ENCODE measurements at regions not wholly inside any gene's neighbourhood (a gene's known extent, or its start where the extent isn't known, plus 50 kb on each side); places are given as distances from the start of the nearest gene placed in this dataset.
"Not testable (repeated sequence)": the region's sequence is repeated elsewhere in the genome, so short reads cannot be mapped to it uniquely, and the experiment has no call there.

GRCh38 chr15:20288800-20289537, 252.6 kb downstream of the GOLGA6L6 start:
- H3K4me3 Mint-ChIP-seq; H3K4me1 Mint-ChIP-seq (ENCODE audit: low read depth); H3K27ac Mint-ChIP-seq; DNase-seq (ENCODE audit: low spot score); H3K27me3 Mint-ChIP-seq (ENCODE audit: low read depth); H3K9me3 Mint-ChIP-seq; H3K36me3 Mint-ChIP-seq (ENCODE audit: low read depth): not testable (repeated sequence)

DNA sequence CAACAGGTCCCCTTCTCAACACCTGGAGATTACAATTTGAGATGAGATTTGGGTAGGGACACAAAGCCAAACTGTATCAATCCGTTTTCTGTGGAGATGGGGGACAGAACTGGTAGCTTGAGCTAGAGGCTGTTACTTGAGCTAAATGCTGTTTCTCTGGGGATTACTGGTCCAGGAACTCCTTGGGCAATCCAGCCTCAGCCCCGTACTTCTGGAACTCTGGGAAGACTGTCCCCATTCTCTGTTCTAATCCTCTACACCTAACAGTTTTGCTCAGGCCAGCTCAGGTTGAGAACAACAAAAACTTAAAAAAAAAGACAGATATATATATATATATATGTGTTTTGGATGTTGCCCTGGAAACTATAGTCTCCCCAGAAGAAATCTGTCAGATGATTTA, 255.0 kb downstream of the GOLGA6L6 start:
- DNase-seq (ENCODE audit: low spot score); H3K27ac Mint-ChIP-seq; H3K27me3 Mint-ChIP-seq (ENCODE audit: low read depth); H3K4me1 Mint-ChIP-seq (ENCODE audit: low read depth); H3K4me3 Mint-ChIP-seq; H3K9me3 Mint-ChIP-seq; H3K36me3 Mint-ChIP-seq (ENCODE audit: low read depth): not testable (repeated sequence)

DNA sequence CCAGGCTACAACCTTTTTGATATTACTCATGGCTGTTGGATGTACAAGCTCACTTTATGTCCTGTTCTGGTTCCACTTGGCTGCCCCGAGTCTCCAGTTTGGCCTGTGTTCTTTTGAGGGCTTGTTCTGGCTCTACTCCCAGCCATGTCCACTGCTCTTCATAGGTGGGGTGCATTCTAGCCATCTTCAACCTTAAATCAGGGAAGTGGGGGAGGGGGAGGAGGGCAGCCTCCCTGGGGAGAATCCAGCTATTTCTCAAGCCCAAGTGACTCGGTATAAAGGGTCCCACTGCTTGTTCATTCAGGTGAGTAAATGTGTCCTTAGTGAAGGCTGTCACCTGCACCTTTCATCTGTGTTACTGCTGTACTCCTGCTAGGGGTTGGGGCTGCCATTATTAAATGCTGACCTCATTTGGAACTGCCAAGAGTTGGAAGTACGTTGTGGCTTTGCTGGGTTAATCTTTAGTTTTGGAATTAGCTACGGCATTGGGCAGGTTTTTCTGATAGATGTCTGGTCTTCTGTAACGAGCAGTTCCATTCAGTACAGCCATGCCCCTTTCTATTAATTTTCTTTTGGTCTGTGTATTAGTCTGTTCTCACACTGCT, 255.8 kb downstream of the GOLGA6L6 start:
- H3K9me3 Mint-ChIP-seq; H3K4me1 Mint-ChIP-seq (ENCODE audit: low read depth); H3K27me3 Mint-ChIP-seq (ENCODE audit: low read depth); H3K4me3 Mint-ChIP-seq; H3K27ac Mint-ChIP-seq; DNase-seq (ENCODE audit: low spot score); H3K36me3 Mint-ChIP-seq (ENCODE audit: low read depth): not testable (repeated sequence)

DNA sequence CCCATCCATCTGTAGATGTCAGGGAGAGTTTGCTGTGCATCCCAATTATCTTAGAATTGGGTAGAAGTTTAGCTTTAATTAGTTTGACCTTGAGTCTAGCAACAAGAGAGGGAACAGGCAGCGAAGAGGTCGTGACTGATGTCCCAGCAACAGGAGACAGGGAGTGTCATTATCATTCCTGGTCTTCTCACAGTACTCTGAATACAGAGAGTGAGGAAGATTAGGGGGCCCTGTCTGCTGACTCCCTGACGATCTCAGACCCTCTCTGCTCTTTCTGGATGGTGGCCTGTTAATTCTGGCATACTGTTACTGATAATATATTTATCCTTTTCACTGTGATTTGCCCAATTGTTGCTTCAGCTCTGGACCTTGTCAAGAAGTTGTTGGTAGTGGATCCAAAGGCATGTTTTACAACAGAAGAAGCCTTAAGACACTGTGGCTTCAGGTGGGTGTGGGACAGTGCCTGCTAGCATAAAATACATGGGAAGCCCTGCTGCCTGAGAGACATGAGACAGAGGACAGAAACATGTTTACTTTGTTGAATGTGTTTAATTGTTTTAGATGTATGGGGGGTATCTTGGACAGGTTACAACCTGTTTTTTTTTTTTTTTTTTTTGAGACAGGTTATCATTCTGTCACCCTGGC, 256.6 kb downstream of the GOLGA6L6 start:
- not testable (repeated sequence) for H3K9me3 Mint-ChIP-seq; H3K4me3 Mint-ChIP-seq; H3K27me3 Mint-ChIP-seq (ENCODE audit: low read depth); H3K27ac Mint-ChIP-seq; H3K4me1 Mint-ChIP-seq (ENCODE audit: low read depth); DNase-seq (ENCODE audit: low spot score); H3K36me3 Mint-ChIP-seq (ENCODE audit: low read depth)

- not testable (repeated sequence) for H3K27me3 Mint-ChIP-seq (ENCODE audit: low read depth); H3K9me3 Mint-ChIP-seq; H3K27ac Mint-ChIP-seq; H3K4me3 Mint-ChIP-seq; H3K4me1 Mint-ChIP-seq (ENCODE audit: low read depth); H3K36me3 Mint-ChIP-seq (ENCODE audit: low read depth); DNase-seq (ENCODE audit: low spot score)
These were observed 257.9 kb downstream of the GOLGA6L6 start for GRCh38 chr15:20283651-20284050.

DNA sequence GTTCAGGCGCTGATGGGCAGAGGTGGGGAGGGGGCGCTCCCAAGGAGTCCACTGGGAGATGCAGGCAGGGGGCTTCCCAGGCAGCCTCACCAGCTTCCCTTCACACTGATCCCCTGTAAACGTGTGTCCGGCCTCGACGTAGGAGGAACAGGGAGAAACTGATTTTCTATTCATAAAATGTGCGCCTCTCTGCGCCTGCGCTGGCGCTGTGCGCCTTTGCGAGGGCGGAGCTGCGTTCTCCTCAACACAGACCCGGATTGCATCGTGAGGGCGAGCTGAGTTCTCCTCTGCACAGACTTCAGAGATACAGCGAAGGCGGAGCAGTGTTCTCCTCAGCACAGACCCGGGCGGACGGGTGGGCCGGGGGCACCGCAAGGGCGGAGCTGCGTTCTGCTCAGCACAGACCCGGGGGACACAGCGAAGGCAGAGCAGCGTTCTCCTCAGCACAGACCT, 259.1 kb downstream of the GOLGA6L6 start:
- not testable (repeated sequence) for H3K4me3 Mint-ChIP-seq; DNase-seq (ENCODE audit: low spot score); H3K27ac Mint-ChIP-seq; H3K9me3 Mint-ChIP-seq; H3K27me3 Mint-ChIP-seq (ENCODE audit: low read depth); H3K4me1 Mint-ChIP-seq (ENCODE audit: low read depth); H3K36me3 Mint-ChIP-seq (ENCODE audit: low read depth)

DNA sequence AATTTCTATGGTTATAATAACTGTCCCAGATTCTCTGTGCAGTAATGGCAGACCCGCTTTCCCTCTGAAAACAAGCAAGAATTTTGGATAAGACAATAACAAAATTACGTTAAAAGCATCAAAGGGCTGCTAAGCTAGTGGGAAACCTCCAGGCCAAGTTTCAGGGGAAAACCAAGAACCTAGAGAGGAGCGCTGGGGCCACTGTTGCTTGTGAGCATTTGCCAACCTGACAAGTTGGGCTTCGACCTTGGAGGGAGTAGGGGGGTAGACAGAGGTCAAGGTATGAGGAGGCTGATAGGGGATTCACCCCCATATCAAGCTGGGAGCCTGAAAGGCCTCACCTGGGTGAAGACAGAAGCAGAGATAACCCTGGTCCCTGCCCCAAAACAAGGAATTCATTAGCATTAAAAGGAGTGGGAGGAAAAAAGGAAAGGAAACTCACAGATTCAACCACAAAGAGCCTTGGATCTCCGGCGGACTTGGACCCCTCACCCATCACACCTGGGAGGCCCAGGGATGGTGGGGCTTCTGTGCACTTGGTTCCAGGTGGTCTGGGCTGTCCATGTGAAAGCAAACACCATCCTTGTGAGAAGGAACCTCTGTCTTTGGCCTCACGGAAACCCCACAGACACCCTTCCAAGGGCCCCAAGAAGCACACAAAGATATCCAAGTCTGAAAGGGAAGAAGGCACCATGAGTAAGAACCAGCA, 259.9 kb downstream of the GOLGA6L6 start:
- not testable (repeated sequence) for H3K27me3 Mint-ChIP-seq (ENCODE audit: low read depth); H3K4me3 Mint-ChIP-seq; H3K9me3 Mint-ChIP-seq; H3K27ac Mint-ChIP-seq; H3K4me1 Mint-ChIP-seq (ENCODE audit: low read depth); DNase-seq (ENCODE audit: low spot score); H3K36me3 Mint-ChIP-seq (ENCODE audit: low read depth)

GRCh38 chr15:20280933-20281463, 260.6 kb downstream of the GOLGA6L6 start:
- no peak overlapping the region for H3K27ac Mint-ChIP-seq
- no peaks in the 10 kb centered on the region for H3K9me3 Mint-ChIP-seq
- DNase-seq (ENCODE audit: low spot score), result no peak
- H3K36me3 Mint-ChIP-seq (ENCODE audit: low read depth), result no peaks in the 10 kb centered on the region
- H3K4me1 Mint-ChIP-seq (ENCODE audit: low read depth), result no peaks in the 10 kb centered on the region
- no peak overlapping the region for H3K4me3 Mint-ChIP-seq
- no peaks in the 10 kb centered on the region for H3K27me3 Mint-ChIP-seq (ENCODE audit: low read depth)

GRCh38 chr15:20280141-20280932, 261.3 kb downstream of the GOLGA6L6 start:
- not testable (repeated sequence) for H3K27me3 Mint-ChIP-seq (ENCODE audit: low read depth); H3K36me3 Mint-ChIP-seq (ENCODE audit: low read depth); DNase-seq (ENCODE audit: low spot score); H3K27ac Mint-ChIP-seq; H3K4me1 Mint-ChIP-seq (ENCODE audit: low read depth); H3K9me3 Mint-ChIP-seq; H3K4me3 Mint-ChIP-seq

- H3K9me3 Mint-ChIP-seq; H3K4me1 Mint-ChIP-seq (ENCODE audit: low read depth); H3K4me3 Mint-ChIP-seq; H3K27ac Mint-ChIP-seq; H3K36me3 Mint-ChIP-seq (ENCODE audit: low read depth); DNase-seq (ENCODE audit: low spot score); H3K27me3 Mint-ChIP-seq (ENCODE audit: low read depth): not testable (repeated sequence)
These were observed 262.5 kb downstream of the GOLGA6L6 start for GRCh38 chr15:20279056-20279455.

- H3K4me1 Mint-ChIP-seq (ENCODE audit: low read depth); H3K4me3 Mint-ChIP-seq; H3K36me3 Mint-ChIP-seq (ENCODE audit: low read depth); H3K27ac Mint-ChIP-seq; H3K9me3 Mint-ChIP-seq; DNase-seq (ENCODE audit: low spot score); H3K27me3 Mint-ChIP-seq (ENCODE audit: low read depth): not testable (repeated sequence)
These were observed 263.2 kb downstream of the GOLGA6L6 start for GRCh38 chr15:20278376-20278775.

DNA sequence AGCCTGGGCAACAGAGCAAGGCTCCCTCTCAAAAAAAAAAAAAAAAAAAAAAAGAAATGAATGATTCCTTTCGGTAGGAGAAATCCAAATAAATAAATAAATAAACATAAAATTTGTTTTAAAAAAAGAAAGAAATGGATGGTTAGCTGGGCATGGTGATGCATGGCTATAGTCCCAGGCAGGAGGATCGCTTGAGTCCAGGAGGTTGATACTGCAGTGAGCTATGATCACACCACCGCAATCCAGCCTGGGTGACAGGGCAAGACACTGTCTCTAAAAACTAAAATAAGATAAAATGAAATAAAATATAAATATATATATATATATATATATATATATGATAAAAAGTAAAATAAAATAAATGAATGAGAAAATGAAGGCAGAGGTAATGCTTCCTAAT, 264.1 kb downstream of the GOLGA6L6 start:
- not testable (repeated sequence) for H3K9me3 Mint-ChIP-seq; H3K27ac Mint-ChIP-seq; H3K4me1 Mint-ChIP-seq (ENCODE audit: low read depth); H3K36me3 Mint-ChIP-seq (ENCODE audit: low read depth); DNase-seq (ENCODE audit: low spot score); H3K27me3 Mint-ChIP-seq (ENCODE audit: low read depth); H3K4me3 Mint-ChIP-seq

- H3K9me3 Mint-ChIP-seq; H3K36me3 Mint-ChIP-seq (ENCODE audit: low read depth); DNase-seq (ENCODE audit: low spot score); H3K27me3 Mint-ChIP-seq (ENCODE audit: low read depth); H3K4me3 Mint-ChIP-seq; H3K27ac Mint-ChIP-seq; H3K4me1 Mint-ChIP-seq (ENCODE audit: low read depth): not testable (repeated sequence)
These were observed 265.1 kb downstream of the GOLGA6L6 start for GRCh38 chr15:20276312-20277114.
